Smooth muscle cell (in vitro differentiated cells): ENCODE measurements at regions not wholly inside any gene's neighbourhood (a gene's known extent, or its start where the extent isn't known, plus 50 kb on each side); places are given as distances from the start of the nearest gene placed in this dataset.

Source experiments
- DNase-seq: peaks from one replicate; lab custom pipeline; 2025; ENCODE audit not compliant: unreplicated experiment; lab: John Stamatoyannopoulos, UW
- H2AFZ ChIP-seq: fragments of 200-600 bp; sonication (generic); 2 replicates; pipeline ENCODE4 v1.6.0; 2016; ENCODE audit warnings: antibody characterized with exemption, low read depth, mild to moderate bottlenecking
- H3F3A ChIP-seq: fragments of 200-600 bp; sonication (generic); 2 replicates; pipeline ENCODE4 v1.6.0; 2017; ENCODE audit warnings: antibody characterized with exemption, low read depth
- H3K27ac ChIP-seq: fragments of 200-600 bp; sonication (generic); 2 replicates; pipeline ENCODE4 v1.5.1; 2016; ENCODE audit warnings: low read depth, mild to moderate bottlenecking
- H3K27me3 ChIP-seq: fragments of 200-600 bp; sonication (generic); 2 replicates; pipeline ENCODE4 v1.6.1; 2016; ENCODE audit warnings: low read depth, mild to moderate bottlenecking
- H3K36me3 ChIP-seq: fragments of 200-600 bp; sonication (generic); 2 replicates; pipeline ENCODE4 v1.5.1; 2016; ENCODE audit warnings: low read depth
- H3K4me1 ChIP-seq: fragments of 200-600 bp; sonication (generic); 2 replicates; pipeline ENCODE4 v1.5.1; 2016; ENCODE audit warnings: low read depth
- H3K4me2 ChIP-seq: fragments of 200-600 bp; sonication (generic); 2 replicates; pipeline ENCODE4 v1.6.0; 2016; ENCODE audit warnings: mild to moderate bottlenecking
- H3K4me3 ChIP-seq: fragments of 200-600 bp; sonication (generic); 2 replicates; pipeline ENCODE4 v1.5.1; 2016; ENCODE audit warnings: mild to moderate bottlenecking
- H3K79me2 ChIP-seq: fragments of 200-600 bp; sonication (generic); 2 replicates; pipeline ENCODE4 v1.6.0; 2016; ENCODE audit warnings: low read depth, mild to moderate bottlenecking
- H3K9ac ChIP-seq: fragments of 200-600 bp; sonication (generic); 2 replicates; pipeline ENCODE4 v1.6.0; 2016; ENCODE audit warnings: low read depth
- H3K9me3 ChIP-seq: fragments of 200-600 bp; sonication (generic); replicated peaks from 2 replicates; pipeline ENCODE4 v1.5.1; 2016; ENCODE audit warnings: low read depth
- H4K20me1 ChIP-seq: fragments of 200-600 bp; sonication (generic); 2 replicates; pipeline ENCODE4 v1.6.0; 2016; ENCODE audit warnings: low read depth
- CTCF ChIP-seq: fragments of 200-600 bp; sonication (generic); IDR thresholded peaks from 2 replicates; pipeline ENCODE4 v1.5.1; 2017; ENCODE audit warnings: borderline replicate concordance, mild to moderate bottlenecking, antibody characterized with exemption; ENCODE audit not compliant: insufficient read depth, poor library complexity, severe bottlenecking
- WGBS: methylation state at CpG from one replicate; pipeline ENCODE4 v1.1.7; 2016; ENCODE audit warnings: low lambda C conversion rate; 5-methylcytosine and 5-hydroxymethylcytosine counted together

- H2AFZ ChIP-seq = no peak overlapping the region
- H3K27me3 ChIP-seq = no peaks in the 10 kb centered on the region
- H3K9ac ChIP-seq = no peak overlapping the region
- TF ChIP-seq CTCF = no peak
- no peaks in the 10 kb centered on the region for H4K20me1 ChIP-seq
- H3K4me1 ChIP-seq = no peaks in the 10 kb centered on the region
- H3K4me3 ChIP-seq = no peak overlapping the region
- H3K27ac ChIP-seq = no peak overlapping the region
- H3K36me3 ChIP-seq = no peaks in the 10 kb centered on the region
- H3K9me3 ChIP-seq = no peaks in the 10 kb centered on the region
- no peaks in the 10 kb centered on the region for H3K79me2 ChIP-seq
- no peaks in the 10 kb centered on the region for H3F3A ChIP-seq
- DNase-seq = no peak
- no peak overlapping the region for H3K4me2 ChIP-seq
- 30% methylated on average over 2 of the region's 2 CpGs for WGBS
These were observed 545.8 kb downstream of the MMUT start for GRCh38 chr6:48917233-48917632.

- Histone ChIP-seq H3K4me3 (no peak overlapping the region), H3K27ac (no peak overlapping the region), H3K79me2 (no peaks in the 10 kb centered on the region), H3K27me3 (no peaks in the 10 kb centered on the region), H3F3A (no peaks in the 10 kb centered on the region), H2AFZ (no peak overlapping the region), H3K4me1 (no peaks in the 10 kb centered on the region), H3K9me3 (no peaks in the 10 kb centered on the region), H3K9ac (no peak overlapping the region), H3K4me2 (no peak overlapping the region), H4K20me1 (no peaks in the 10 kb centered on the region), H3K36me3 (no peaks in the 10 kb centered on the region)
- no peak for DNase-seq
- no peak for TF ChIP-seq CTCF
These were observed 546.4 kb downstream of the MMUT start for GRCh38 chr6:48916607-48917006.

GRCh38 chr6:48915591-48915990 is 547.5 kb downstream of the MMUT start:
- Histone ChIP-seq H2AFZ (no peak overlapping the region), H3K9ac (no peak overlapping the region), H3K27ac (no peak overlapping the region), H3K4me3 (no peak overlapping the region), H3K79me2 (no peaks in the 10 kb centered on the region), H3K9me3 (no peaks in the 10 kb centered on the region), H3K4me1 (no peaks in the 10 kb centered on the region), H3F3A (no peaks in the 10 kb centered on the region), H3K4me2 (no peak overlapping the region), H4K20me1 (no peaks in the 10 kb centered on the region), H3K27me3 (no peaks in the 10 kb centered on the region), H3K36me3 (no peaks in the 10 kb centered on the region)
- DNase-seq = no peak
- TF ChIP-seq CTCF = no peak

DNA sequence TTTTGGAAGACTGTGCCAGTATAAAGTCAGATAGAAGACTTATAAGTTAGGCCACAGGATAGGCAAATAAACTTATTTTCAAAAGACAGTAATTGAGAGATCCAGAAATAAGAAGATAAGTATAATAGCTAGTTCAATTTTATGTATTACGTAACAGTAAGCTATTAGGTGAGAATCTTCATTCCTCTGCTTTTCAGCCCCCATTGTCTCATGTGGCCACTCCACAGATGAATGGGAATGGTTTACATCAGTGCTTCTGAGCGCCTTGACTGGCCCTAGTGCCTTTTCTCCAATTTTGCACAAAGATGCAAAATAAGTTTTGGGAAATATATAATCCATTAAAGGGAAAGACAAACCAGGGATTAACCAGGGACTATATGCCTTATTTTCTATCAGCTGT is 550.5 kb downstream of the MMUT start:
- H3F3A ChIP-seq = no peaks in the 10 kb centered on the region
- no peaks in the 10 kb centered on the region for H3K4me1 ChIP-seq
- no peak overlapping the region for H3K4me2 ChIP-seq
- H3K27ac ChIP-seq = no peak overlapping the region
- H3K79me2 ChIP-seq = no peaks in the 10 kb centered on the region
- H3K9ac ChIP-seq = no peak overlapping the region
- 89% methylated on average over 2 of the region's 2 CpGs for WGBS
- no peaks in the 10 kb centered on the region for H3K36me3 ChIP-seq
- H2AFZ ChIP-seq = no peak overlapping the region
- no peaks in the 10 kb centered on the region for H3K9me3 ChIP-seq
- no peak for TF ChIP-seq CTCF
- no peaks in the 10 kb centered on the region for H3K27me3 ChIP-seq
- no peaks in the 10 kb centered on the region for H4K20me1 ChIP-seq
- no peak overlapping the region for H3K4me3 ChIP-seq
- no peak for DNase-seq
